ENCODE measurements at regions not wholly inside any gene's neighbourhood (a gene's known extent, or its start where the extent isn't known, plus 50 kb on each side); places are given as distances from the start of the nearest gene placed in this dataset.

GRCh38 chr20:22795433-22795832, 211.1 kb upstream of the FOXA2 start:
- FAIRE-seq: no peak

- no peak for FAIRE-seq
Observed at GRCh38 chr20:22795871-22796270, 211.5 kb upstream of the FOXA2 start.

DNA sequence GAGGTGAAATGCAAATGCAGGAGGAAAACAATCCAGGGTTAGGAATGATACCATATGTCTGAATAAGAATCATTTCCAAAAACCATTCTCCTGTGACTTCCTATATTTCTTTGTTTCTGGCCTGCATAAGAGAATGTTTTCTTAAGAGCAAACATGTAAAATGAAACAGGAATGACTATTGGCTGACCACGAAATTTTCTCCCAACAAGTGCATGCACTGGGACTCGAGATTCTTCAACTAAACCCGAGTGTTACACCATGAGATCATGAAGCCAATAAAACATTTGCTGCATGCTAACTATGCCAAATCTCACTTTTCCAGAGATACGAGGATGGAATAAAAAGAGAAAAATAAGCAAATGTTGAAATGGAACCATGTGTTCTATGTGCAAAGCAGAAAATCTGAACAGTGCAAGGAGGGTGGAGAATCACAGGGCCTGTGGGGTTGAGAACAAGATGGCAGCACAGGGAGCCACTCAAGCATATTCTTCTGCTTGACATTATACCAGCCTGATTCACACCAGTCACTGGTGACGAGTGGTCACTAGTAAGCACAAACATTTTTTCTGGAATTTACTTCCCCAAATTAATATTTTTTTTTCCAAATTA, 212.2 kb upstream of the FOXA2 start:
- FAIRE-seq: no peak

- no peak for FAIRE-seq
Observed at GRCh38 chr20:22797103-22797502, 212.7 kb upstream of the FOXA2 start.

DNA sequence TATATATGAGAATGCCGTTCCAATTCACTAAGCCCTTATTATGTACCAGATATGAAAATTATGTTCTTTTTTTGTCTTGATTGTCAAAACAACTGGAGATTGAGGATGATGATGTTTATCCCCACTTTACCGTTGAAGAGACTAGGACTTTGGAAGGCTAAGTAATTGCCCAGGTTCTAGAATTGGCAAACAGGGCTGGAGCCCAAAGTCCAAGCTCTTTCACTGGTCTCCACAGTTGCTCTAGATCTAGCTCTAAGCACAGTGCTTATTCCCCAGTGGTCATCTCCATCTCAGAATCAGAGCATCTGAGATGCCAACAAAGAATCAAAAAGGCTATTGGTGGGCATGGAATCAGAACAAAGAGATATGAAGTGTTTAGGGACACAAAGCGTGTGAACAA, 215.3 kb upstream of the FOXA2 start:
- FAIRE-seq: no peak

DNA sequence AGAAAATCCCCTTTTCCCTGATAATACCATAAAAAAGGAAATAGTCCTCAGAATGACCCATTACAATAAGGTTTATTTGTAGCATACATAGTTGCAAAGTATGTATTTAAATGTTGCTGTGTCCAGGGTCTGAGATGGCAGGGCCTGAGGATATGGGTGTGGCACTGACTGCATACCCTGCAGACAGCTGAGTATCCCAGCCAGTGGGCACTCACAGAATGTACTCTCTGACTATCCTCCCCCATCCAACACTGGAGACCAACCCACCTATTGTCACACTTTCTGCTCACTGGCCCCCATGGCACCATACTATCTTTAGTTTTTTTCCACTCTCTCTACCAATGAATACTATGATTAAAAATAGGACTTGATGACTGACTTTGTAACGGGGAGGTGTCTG, 215.8 kb upstream of the FOXA2 start:
- FAIRE-seq: no peak

DNA sequence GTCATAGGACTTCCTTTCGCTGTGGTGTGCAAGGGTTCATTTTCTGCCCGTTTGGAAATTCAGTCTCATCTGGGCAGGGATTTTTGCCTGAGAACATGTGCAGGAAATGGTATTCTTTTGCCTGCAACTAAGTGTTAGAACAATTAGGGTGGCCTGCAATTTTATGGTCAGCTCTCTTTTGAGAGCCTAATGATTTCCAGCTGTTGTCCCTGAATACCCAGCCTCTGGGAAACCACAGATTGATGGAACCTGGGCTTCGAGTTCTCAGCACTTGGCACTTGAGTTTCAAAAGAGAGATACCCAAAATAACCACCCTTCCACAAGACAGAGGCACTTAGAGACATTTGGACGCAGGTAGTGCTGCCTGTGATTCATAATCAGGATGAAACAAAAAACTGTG, 217.2 kb upstream of the FOXA2 start:
- FAIRE-seq: no peak

DNA sequence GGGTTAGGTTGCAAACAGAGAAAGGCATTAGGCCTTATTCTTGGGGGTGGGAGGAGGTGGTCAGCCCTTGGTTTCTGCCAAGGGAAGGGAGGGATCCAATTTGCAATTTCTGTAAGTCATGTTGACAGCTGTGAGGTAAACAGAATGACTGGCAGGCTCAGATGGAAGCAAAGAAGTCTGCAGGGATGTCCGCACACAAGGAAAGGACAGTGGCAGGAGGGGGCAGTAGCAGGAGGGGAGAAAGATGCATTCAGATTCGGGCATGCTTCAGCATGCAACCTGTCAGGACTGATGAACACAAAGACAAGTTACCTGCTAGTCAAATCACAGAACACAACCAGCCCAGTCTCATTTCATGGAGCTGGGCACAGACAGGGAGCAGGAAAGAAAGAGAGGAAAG, 217.9 kb upstream of the FOXA2 start:
- no peak for FAIRE-seq

- FAIRE-seq: no peak
Observed at GRCh38 chr20:22805219-22805618, 220.8 kb upstream of the FOXA2 start.

DNA sequence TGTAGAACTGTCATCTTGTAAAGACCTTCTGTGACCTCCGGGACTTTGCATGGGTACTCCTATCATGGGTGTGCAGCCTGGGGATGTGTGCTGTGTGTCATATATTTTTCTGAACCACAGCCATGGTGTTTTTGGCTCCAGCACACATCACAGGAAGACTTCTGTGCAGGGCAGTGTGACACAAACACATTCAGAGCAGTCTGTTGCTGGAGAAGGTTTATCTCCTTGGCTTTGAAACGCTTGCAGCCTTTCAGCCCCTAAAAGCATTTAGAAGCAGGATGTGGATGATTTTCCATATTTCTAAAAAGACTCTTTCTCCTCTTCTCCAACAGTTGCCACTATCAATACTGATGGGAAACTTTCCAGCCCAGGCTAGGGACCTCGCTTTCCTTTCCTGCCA, 221.6 kb upstream of the FOXA2 start:
- FAIRE-seq: no peak

DNA sequence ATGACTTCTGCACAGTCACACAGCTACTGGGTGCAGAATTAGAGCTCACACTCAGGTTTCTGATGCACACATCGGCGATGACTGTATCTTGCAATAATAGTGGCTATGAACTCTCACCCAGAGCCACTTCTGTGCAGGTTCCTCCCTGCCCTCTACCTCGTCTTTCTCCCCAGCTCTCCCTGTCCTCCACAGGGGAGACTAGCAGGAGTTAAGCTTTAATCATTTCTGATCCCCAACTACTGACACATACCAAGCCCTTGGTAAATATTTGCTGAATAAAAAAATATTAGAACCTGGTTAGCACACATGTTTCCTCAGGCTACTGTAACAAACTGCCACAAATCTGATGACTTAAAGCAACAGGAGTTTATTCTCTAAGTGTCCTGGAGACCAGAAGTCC, 222.7 kb upstream of the FOXA2 start:
- no peak for FAIRE-seq

GRCh38 chr20:22807646-22808244, 223.4 kb upstream of the FOXA2 start:
- peak; percentile 43 for FAIRE-seq

DNA sequence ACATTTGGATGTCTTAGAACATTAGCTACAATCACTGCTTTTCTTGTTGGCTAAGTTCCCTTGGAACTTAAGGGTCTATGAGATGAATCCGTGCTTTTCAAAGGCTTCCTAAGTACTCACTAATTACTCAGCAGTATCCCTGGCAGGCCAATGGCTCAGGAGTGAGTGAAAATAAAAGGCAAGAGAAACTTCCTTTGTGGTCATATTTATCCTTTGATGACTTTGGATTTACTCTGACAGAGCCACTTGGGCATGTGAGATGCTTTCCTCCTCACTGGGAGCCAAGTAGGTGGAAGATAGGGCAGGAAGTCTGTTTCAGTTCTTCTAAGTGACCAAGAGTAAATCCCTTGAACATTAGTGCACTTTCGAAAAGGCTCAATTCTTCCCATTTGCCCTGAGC, 224.3 kb upstream of the FOXA2 start:
- no peak for FAIRE-seq

DNA sequence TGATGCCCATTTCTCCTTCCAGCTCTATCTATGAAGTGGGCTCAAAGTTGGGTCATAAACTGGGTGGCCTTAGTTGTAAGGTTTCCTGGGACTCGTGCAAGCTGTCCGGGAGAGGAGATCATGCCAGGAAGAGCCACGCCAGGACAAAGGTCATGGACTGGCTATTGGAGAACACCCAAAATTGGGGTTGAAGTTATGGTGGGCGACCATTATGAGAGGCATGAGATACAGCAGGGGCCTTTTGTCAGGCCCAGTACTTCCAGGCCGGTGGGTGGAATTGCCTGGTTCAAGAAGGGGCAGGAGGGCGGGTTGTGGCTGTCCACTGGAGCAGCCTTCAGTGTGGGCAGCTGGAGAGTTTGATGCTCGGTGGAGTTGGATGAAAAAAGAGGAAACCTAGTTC, 225.1 kb upstream of the SSTR4 start:
- no peak for FAIRE-seq

- no peak for FAIRE-seq
Observed at GRCh38 chr20:22810626-22811569, 224.2 kb upstream of the SSTR4 start.

- FAIRE-seq: no peak
Observed at GRCh38 chr20:22814471-22815205, 220.5 kb upstream of the SSTR4 start.

DNA sequence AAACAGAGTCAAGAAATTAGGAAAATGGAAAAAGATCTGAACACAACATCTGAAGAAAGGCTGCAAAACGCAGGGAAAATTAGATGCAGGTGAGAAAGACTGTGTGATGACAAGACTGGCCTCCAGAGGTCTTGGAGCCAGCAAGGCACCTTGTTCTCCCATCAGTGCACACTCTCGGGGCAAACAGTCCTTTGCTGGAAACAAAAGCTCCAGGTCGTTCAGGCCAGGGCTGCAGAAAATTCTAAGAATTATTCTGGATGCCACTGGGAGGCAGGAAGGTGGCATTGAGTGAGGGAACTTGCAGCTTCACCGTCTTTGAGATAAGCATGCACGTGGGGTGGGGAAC, 219.9 kb upstream of the SSTR4 start:
- FAIRE-seq: no peak

DNA sequence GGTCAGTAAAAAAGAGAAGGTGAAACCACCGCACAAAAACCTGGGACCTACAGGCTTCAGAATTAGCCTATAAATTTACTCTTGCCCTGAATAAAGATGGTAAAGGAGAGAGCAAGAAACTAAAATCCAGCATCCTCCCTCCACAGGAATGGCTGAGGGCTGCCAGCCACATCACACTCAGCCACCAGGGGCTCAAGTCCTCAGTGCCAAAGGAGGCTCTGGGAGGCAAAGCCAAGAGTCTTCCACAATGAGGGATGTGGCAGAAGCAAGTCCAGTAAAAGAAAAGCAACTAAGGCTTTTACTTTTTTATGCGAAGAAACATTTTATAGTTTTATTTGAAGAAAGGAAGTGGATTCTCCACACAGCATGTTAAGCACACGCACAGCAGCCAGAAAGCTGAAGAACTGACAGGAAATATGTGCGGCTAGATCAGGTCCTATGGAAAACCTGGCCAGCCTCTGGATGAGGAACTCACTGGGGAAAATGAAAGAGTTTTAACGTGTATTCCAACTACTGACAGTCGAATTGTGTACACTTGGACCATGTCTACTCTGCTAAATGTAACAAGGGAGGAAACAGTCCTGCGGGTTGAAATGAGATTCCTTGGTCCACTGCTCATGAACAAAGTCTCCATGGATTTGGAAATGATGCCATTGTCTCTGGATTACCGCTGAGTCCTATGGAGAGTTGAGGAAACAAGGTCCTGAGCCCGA, 219.4 kb upstream of the SSTR4 start:
- no peak for FAIRE-seq

DNA sequence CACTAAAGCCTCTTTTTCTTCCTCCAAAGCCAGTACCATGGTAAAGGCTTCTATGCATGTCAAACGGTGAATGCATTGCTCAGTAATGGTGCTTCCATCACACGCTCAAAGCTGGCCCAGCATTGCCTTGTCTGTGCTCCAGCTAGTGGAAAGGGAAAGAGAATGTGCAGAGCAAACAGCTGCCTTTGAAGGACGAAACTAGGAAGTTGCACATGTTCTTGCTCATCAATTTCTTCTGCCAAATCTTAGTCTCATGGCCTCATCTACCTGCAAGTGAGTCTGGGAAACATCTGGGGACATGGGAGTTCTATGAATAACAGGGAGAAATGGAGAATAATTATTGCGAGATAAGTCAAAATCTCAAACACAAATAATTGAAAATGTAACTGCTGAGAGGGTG, 216.5 kb upstream of the SSTR4 start:
- FAIRE-seq: no peak

GRCh38 chr20:22819112-22819511, 216.0 kb upstream of the SSTR4 start:
- FAIRE-seq: no peak

- no peak for FAIRE-seq
Observed at GRCh38 chr20:22819784-22820183, 215.3 kb upstream of the SSTR4 start.

- no peak for FAIRE-seq
Observed at GRCh38 chr20:22821081-22821727, 213.9 kb upstream of the SSTR4 start.

All from islet of Langerhans (tissue), 1 donor.